GM18517 (cell line): ENCODE measurements at regions not wholly inside any gene's neighbourhood (a gene's known extent, or its start where the extent isn't known, plus 50 kb on each side); places are given as distances from the start of the nearest gene placed in this dataset.
"Not testable (repeated sequence)": the region's sequence is repeated elsewhere in the genome, so short reads cannot be mapped to it uniquely, and the experiment has no call there.

ENCODE experiments used
- ATAC-seq: cut with Tn5 transposase; IDR thresholded peaks from one replicate; pipeline ENCODE4 v1.9.1; 2021; ENCODE audit warnings: mild to moderate bottlenecking, moderate library complexity; ENCODE audit not compliant: unreplicated experiment

DNA sequence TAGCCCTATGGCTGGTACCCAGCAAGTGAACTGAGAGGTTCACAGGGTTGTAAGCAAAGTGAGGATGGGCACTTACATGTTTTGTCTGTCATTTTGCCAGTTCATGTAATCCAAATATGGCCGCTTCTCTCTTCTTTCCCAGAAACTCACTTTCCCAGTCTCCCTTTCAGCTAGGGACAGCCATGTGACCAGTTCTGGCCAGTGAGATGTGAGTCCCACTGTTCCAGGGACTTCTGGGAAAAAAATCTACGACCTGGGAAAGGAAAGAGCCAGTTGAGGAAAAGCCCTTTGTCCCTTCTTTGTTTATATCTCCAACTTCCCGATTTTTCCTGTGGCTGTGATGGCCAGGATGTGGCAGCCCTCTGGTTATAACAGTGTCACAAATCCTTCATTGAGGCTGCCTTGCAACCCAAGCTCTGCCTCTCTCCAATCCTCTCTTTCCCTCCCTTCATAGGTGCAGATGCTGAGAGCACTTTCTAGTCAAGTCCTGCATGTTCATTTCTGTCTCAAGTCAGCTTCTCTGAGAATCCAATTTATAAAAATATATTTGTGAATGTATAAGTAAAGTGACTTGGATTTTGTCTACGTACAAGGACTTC lies 148.6 kb upstream of the ZFP64 start:
- ATAC-seq: no peak

DNA sequence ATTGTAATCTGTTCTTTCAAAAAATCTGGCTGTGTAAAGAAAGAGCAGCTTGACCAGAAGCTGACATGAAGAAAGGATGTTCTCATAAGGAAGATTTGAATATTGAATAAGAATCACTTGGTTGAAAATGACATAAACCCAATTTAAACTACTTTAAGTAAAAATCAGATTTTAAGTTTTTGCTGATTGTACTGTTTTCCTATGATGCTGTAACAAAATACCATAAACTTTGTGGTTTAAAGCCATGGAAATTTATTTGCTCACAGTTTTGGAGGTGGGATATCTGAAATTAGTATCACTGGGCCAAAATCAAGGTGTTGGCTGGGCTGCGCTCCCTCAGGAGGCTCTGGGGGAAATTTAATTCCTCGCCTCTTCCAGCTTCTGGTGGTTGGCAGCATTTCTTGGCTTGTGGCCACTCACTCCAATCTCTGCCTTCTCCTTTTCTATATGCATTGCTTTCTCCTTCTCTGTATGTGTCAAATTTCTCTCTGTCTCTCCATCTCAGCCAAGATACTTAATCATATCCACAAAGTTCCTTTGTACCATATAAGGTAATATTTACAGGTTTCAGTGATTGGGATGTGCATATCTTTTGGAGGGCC lies 141.2 kb upstream of the ZFP64 start:
- ATAC-seq: no peak

DNA sequence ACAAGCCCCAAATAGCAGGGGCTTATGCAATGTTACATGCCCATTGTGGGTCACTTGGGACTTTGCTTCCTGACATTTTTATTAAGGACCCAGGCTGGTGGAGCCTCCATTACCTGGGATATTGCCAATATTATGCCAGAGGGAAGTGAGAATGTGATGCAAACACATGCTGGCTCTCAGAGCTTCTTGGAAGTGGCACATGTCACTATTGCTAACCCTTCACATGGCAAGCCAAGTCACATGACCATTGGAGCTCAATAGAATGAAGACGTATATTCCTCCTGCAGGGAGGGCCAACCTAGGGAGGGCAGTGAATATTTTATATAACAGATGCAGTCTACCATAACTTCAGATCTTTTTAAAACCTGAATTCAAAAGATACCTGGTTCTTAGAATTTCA lies 140.7 kb upstream of the ZFP64 start:
- no peak for ATAC-seq

DNA sequence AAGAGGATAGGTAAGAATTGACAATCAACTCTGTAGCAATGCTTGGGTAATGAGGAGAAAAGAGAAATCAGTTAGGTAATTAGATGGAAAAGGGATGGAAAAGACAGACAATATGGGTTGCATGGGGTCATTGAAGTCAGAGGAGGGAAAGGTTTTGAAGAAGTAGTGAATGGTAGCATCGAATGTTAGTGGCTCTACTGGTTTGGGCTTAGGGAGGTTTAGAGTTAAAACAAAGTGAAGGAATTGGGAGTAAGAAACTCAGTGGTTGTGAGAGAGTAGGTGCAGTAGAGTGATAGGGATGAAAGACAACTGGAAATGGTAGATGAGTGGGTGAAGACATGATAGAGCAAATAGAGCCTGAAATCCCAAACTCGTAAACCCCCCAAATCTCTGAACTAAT lies 140.1 kb upstream of the ZFP64 start:
- no peak for ATAC-seq

DNA sequence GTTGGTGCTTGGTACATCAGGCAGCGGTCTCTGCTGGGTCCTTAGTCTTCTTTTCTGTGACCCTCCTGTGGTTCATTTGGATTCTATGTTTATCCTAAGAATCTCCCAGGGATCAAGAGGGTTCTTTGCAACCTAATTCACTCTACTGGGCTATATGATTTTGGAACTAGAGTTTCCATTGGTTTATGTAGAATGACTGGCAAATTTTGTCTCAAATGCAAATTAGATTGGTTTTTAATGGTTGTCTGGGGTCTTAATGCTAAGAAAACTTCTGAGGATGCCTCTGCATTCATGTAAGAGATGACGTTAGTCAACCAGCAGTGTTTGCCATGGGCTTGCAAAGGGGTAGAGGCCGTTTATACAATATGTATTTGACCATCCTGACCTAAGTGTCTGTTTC lies 129.8 kb upstream of the ZFP64 start:
- ATAC-seq: no peak

DNA sequence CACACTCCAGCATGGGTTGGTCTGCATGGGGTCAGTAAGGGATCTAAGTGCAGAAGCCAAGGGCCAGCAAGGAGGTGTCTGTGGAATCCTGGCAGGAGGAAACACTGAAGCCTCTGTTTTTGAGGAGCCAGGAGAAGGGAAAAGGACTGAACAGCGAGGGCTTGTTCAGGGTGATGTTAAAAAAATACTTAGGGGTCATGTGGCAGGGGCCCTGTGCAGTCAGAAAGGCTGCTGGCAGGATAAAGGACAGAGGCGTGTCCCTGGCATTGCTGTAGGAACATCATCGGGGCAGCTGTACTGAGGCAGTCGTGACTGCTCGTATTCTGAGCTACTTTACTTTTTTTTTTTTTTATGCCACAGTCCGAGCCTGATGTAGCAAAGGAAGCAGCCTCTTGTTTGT lies 127.1 kb upstream of the ZFP64 start:
- ATAC-seq: no peak

DNA sequence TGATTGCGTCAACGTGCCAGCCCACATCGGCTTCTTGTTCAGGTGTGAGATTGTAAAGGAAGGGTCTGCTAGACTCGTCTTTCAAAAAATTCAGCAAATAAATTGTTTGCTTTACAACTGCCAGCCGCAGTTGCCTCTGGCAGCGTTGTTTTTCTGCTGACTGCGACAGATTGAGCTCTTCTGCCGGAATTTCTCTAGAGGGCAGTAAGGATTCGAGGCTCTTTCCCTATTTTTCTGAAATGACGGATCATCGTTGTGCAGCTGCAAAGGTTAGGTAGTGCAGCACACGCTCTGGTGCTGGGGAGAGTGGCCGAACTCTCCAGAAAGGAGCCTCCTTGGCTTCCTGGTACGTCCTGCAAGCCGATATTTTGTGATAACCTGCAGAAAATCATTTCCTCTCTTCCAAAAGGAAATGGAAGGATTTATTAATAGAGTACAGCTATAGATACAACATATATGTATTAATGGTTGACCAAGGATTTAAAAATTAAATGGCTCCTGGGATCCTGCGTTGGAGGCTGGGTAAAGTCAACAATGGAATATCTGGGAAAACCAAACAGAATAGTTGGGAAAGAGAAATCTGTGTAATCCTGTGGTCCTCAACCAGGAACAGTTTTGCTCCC lies 121.9 kb upstream of the ZFP64 start:
- ATAC-seq: no peak

DNA sequence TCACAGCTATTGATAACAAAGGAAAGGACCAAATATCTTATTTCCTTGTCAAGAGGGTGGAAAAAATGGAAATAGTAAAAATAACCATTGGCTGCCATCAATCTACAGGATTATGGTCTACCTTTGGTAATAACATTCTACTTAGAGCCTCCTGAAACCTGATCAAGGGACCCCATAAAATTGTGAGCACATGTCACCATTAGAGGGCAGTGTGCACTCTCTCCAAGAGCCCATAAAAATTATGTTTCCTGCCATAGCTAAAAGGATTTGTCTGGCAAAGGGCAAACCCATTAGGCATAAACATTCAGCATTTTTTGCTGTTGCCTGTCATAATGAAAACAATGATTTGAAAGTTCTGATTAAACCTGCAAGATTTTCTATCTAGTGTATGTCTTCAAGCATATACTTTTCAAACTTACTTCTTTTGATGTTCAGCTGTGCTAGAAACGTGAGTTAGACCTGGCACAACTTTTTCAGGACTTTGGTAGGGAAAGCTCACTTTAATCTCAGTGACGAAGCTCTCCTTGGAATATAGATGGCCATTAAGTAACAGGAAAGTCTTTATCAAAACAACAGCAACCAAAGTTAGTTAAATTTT lies 120.7 kb upstream of the ZFP64 start:
- no peak for ATAC-seq

DNA sequence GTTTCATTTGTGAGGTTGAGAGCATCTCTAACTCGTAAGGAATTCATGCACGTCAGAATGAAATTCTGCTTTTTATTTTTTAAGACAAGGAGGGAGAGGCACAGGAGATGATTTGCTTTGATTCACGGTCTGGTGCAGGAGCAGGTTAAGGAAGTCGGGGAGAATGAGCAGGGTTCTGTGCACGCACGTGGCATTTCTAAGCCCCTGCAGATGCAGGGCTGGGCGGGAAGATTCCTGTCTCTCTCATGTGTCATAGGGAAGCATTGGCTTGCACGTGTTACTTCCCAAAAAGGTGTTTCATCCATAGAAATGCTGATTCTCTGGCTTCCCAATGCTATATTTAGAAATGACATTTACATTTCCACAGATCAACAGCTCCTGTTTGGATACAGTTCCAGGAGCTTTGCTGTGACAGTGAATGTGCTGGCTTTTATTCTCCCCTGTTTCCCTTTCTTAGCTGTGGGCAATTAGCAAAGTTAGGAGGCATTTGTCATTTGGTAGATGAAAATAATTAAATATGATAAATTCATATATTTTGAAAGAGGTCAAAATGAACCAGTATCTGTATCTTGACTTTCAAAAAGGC lies 119.7 kb upstream of the ZFP64 start:
- no peak for ATAC-seq

DNA sequence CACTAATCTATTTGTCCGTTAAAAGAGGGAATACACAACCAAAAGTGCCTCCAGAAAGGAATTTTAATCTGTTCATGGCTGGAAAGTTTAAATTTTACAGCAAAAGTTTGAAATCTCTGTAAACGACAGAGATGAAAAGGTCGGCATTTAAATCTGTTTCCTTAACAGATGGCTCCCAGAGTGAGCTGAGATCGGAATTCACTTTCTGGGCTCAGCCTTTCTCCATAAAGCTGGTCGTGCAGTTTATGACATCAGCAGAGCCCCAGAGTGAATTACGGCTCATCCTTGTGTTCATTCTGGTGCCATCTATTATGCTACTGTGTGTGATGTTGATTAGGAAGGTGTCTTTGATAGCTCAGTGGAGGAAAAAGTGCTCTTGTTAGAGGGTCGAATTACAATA lies 117.6 kb upstream of the ZFP64 start:
- ATAC-seq: no peak

DNA sequence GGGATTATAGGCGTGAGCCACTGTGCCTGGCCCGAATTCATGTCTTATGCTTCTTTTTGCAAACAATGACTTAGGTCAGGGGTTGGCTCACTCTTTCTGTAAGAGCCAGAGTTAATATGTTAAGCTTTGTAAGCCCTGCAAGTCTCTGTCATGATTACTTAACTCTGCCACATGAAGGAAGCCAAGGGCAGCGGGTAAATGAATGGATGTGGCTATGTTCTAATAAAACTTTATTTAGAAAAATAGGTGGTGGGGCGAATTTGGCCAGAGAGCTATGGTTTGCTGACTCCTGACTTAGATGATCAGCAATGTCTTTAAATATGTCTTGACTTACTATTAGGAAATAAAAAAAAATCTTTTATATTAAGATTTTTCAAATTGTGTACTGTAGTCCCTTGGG lies 114.9 kb upstream of the ZFP64 start:
- ATAC-seq: no peak

DNA sequence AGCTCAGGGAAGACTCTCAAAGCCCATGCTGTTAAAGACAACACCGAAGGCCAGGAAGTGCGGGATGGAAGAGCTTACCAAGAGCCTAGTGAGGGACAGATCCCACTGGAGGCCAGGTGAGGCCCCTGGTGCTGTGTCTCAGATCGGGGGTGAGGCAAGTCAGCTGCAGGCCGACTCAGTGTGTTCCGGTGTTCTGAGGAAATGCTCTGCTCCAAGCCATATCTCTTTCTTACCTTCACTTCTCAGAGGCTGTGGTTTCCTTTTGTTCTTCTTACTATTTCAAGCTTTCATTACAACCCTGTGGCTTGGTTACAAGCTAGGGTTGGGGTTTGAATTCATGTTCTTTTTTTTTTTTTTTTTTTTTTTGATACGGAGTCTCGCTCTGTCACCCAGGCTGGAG lies 114.3 kb upstream of the ZFP64 start:
- ATAC-seq: no peak

DNA sequence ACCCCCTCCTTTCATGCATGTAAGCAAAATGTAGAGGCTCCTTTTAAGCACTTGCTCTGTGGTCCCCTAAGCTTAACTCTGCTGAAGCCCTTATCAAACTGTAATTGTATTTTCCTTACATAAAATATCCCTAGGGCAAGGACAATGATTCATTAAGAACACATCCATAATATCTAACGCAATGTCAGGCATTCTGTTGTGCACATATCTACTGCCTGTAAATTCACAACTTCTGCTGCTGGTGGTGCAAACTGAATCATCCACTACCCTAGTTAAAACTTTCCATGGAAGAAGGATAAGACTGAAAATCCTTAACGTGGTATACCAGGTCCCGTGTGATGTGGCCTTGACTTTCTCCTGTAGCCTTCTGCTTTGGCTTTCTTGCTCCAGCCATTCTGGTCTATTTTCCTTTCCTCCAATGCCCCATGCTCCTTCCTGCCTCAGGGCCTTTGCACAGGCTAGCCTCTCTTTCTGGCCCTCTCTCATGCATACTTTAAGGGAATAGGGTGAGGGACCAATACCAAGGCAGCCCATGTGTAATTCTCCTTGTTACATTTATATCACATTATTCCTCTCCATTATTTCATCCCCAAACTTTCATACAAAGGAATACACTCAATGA lies 113.6 kb upstream of the ZFP64 start:
- ATAC-seq: no peak

DNA sequence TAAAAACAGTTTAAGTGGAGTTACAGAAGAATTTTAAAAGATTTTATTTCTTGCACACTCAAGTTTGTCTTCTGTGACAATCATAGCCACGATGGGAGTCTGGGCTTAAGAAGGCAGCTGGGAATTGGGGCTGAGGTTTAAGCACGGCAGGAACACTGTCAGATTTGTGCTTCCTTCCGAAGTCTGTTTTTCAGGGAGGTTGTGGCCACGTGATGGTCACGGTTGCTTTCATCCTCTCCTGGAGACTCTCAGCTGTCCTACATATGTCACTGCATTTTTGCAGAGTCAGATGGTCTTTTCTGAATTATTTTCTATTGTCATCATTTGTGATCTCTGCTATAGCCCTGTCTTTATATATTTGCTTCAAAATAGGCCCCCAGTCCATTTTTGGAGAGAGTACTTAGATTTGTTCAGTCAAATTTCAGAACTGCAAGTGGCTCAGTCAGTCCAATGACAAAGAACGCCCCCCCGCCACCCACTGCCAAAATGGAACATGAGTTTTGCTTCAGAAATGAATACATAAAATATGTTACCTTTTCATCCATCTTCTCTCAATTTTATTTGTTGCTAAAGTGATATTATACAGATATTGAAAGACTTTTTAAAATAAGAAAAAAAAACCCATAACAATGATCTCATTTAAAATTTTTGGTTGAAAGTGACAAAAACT lies 111.8 kb upstream of the ZFP64 start:
- ATAC-seq: no peak

DNA sequence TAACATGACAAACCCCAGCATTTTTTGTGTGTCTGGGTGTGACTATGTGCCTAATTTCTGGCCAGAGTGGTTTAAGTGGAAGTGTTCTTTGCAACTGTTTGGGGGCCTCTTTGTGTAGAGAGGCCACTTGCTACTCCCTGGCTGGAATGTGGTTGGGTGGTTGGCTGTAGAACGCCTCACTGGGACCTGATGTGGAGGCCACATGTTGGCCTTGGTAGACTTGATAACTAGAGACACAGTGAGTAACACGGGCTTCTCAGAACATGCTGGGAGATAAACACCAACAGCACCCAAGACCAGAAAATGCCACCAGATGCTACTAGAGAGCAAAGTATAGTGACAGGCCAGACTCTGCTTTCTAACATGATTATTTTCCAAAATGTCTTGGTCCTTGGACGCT lies 111.2 kb upstream of the ZFP64 start:
- no peak for ATAC-seq

DNA sequence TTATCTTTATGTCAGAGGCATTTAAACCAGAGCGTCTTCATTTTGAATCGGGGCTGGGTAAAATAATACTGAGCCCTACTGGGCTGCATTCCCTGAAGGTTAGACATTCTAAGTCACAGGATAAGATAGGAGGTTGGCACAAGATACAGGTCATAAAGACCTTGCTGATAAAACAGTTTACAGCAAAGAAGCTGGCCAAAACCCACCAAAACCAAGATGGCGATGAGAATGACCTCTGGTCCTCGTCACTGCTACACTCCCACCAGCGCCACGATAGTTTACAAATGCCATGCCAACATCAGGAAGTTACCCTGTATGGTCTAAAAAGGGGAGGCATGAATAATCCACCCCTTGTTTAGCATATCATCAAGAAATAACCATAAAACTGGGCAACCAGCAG lies 110.5 kb upstream of the ZFP64 start:
- not testable (repeated sequence) for ATAC-seq

DNA sequence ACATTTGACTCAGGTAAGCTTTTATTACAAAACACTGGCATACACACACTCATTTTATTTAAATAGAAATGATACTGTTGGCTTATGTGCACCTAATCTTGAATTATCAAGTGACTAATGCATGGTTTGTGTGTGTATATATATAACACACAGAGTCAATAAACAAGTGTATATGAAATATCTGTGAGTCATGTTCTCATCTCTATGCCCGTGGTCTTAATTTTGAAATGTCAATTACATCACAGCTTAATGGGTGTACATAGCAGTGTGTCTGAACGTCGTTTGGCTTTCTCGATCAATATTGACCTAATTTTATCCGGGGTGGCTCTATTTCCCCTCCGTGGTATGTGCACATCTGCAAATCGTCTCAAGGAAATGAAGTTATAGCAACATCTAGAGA lies 104.0 kb upstream of the ZFP64 start:
- no peak for ATAC-seq

DNA sequence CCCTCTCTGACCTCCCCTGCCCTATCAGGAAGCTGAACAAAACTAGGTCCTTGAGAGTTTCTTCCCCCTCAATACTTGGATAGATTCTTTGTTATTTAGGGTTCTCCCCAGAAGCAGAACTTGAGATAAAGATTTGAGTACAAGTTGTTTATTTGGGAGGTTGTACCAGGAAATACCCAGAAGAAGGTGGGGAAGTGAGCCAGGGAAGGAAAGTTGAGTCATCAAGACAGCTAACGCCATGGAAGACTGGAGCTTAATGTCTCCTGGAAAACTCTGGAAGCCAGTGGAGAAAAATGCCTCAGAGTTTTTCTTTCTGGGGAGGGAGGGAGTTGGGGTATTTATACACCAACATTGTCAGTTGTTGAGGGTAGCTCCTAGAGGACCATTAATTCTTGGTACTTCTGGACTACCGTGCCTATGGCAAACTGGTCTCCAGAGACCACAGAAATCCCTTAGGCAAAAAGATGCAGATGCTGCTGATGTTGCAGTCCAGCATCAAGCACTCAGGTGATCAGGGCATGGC lies 102.6 kb upstream of the ZFP64 start:
- no peak for ATAC-seq

DNA sequence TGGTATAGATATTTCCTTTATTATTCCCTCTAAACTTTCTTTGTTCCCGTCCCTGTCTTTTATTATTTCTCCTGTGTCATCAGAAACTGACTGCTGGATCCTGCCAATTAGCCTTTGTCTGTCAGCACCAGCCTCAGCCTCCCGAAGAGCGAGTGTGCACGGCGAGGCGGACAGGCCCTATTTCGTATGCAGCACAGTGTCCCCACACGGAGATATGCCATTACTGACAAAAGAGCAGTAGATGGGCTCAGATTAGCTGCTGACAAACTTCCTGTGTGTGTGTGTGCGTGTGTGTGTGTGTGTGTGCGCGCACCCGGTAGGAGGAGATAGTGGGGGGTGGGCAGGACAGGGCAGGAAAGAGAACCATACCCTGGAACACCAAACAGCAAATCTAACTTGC lies 99.5 kb upstream of the ZFP64 start:
- ATAC-seq: no peak

DNA sequence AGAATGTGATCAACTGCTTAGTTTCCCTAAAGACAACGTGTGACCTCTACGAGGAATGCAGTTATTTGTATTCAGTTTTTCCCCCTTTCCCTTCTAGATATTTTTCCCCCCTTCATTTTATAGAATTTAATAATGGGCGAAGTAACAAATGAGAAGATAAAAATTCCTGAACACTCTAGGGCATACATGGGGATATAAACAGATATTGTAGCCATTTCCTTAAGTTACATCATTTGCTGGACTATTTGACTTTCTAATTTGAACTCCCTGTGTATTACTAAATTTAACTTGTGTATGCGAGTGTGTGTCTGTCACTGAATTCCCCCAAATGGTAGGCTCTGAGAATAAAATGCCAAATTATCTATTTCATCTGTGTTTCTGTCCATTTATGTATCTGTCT lies 99.0 kb upstream of the ZFP64 start:
- no peak for ATAC-seq
